GM12878 (cell line): ENCODE measurements at regions not wholly inside any gene's neighbourhood (a gene's known extent, or its start where the extent isn't known, plus 50 kb on each side); places are given as distances from the start of the nearest gene placed in this dataset.

Experiments
- ATAC-seq: fragments of 200-7000 bp; cut with Tn5 transposase; 3 replicates; pipeline ENCODE4 v1.9.1; 2020; ENCODE audit warnings: mild to moderate bottlenecking, moderate library complexity
- BruUV-seq: library from RNA; stranded (reverse); fragments of 400-500 nt; replicated peaks from 2 replicates; lab custom pipeline; 2021; lab: Mats Ljungman, UMichigan
- CTCF ChIA-PET: fragments of 300-600 bp; sonication (Branson Sonifier 250); formaldehyde crosslinking; extraction: SDS; loops from one replicate; lab custom pipeline; 2021; ENCODE audit warnings: inconsistent platforms; lab: Yijun Ruan, JAX
- POLR2A ChIA-PET: fragments of 350-600 bp; formaldehyde crosslinking; extraction: SDS; loops from one replicate; lab custom pipeline; 2021; ENCODE audit warnings: inconsistent platforms; lab: Charles Lee
- RAD21 ChIA-PET: fragments of 300-600 bp; sonication (Branson Sonifier 250); formaldehyde crosslinking; loops from one replicate; lab custom pipeline; 2023; ENCODE audit warnings: antibody characterized with exemption; ENCODE audit not compliant: unreplicated experiment; lab: Charles Lee
- SMC1A ChIA-PET: fragments of 300-600 bp; sonication (Branson Sonifier 250); formaldehyde crosslinking; loops from one replicate; lab custom pipeline; 2023; ENCODE audit not compliant: unreplicated experiment, uncharacterized antibody; lab: Charles Lee
- DNase-seq: peaks from one replicate; pipeline ENCODE4 v3.0.0-alpha.2; 2011; ENCODE audit warnings: low read depth, low spot score
- FAIRE-seq: peaks from 3 replicates; lab custom pipeline; 2011; peaks lifted over from hg19 to GRCh38; lab: Jason Lieb, UNC
- H2AFZ ChIP-seq: 2 replicates; pipeline ENCODE4 v1.6.0; 2011; ENCODE audit warnings: low read depth, low read length, control low read depth; ENCODE audit not compliant: control insufficient read depth
- H3K27ac ChIP-seq: 2 replicates; pipeline ENCODE4 v1.5.1; 2011; ENCODE audit warnings: control low read depth; ENCODE audit not compliant: control insufficient read depth, insufficient read depth
- H3K27me3 ChIP-seq, 2 experiments: replicated peaks in 1 of 2; 2 replicates each; pipeline versions ENCODE4 v1.6.0 to v1.6.1; 2011; ENCODE audit warnings: low read length in 1 of 2; ENCODE audit not compliant: control insufficient read depth in 2 of 2, insufficient read depth in 2 of 2
- H3K36me3 ChIP-seq, 2 experiments: 2 replicates each; pipeline ENCODE4 v1.5.1; 2011; ENCODE audit warnings: low read length in 1 of 2; ENCODE audit not compliant: control insufficient read depth in 2 of 2, insufficient read depth in 2 of 2
- H3K4me1 ChIP-seq: 2 replicates; pipeline ENCODE4 v1.6.1; 2011; ENCODE audit warnings: mild to moderate bottlenecking, low read length, moderate library complexity, mixed read lengths; ENCODE audit not compliant: control insufficient read depth, insufficient read depth
- H3K4me2 ChIP-seq: 2 replicates; pipeline ENCODE4 v1.6.0; 2011; ENCODE audit warnings: control low read depth; ENCODE audit not compliant: control insufficient read depth, insufficient read depth
- H3K4me3 ChIP-seq: fragments of 200-600 bp; sonication (generic); 2 replicates; pipeline ENCODE4 v1.5.1; 2016
- H3K79me2 ChIP-seq: 2 replicates; pipeline ENCODE4 v1.6.0; 2011; ENCODE audit warnings: low read length; ENCODE audit not compliant: control insufficient read depth, insufficient read depth
- H3K9ac ChIP-seq: 2 replicates; pipeline ENCODE4 v1.8.0; 2011; ENCODE audit warnings: low read length, control low read depth, mixed read lengths; ENCODE audit not compliant: control insufficient read depth, insufficient read depth
- H3K9me3 ChIP-seq: replicated peaks from 3 replicates; pipeline ENCODE4 v1.5.1; 2011; ENCODE audit warnings: mild to moderate bottlenecking, low read length; ENCODE audit not compliant: control insufficient read depth, insufficient read depth
- H4K20me1 ChIP-seq: 2 replicates; pipeline ENCODE4 v1.6.0; 2011; ENCODE audit not compliant: control insufficient read depth, insufficient read depth
- CBX5 ChIP-seq: sonication (generic); IDR thresholded peaks from 2 replicates; pipeline ENCODE4 v1.6.1; 2016; ENCODE audit warnings: low read depth, moderate library complexity, mild to moderate bottlenecking, inconsistent platforms
- CHD4 ChIP-seq: fragments of 200-600 bp; sonication (generic); IDR thresholded peaks from 2 replicates; pipeline ENCODE4 v1.6.1; 2016; ENCODE audit warnings: mild to moderate bottlenecking
- EGR1 ChIP-seq, 2 experiments: IDR thresholded peaks; 1 replicate in 1 of 2; 2 replicates in 1 of 2; pipeline ENCODE4 v1.6.1; 2011 to 2012; ENCODE audit warnings: low read depth in 2 of 2, low read length in 2 of 2, borderline replicate concordance in 1 of 2, mild to moderate bottlenecking in 1 of 2, moderate library complexity in 1 of 2
- EP300 ChIP-seq, 2 experiments: fragments of 150-350 bp in 1 of 2; IDR thresholded peaks; 2 replicates each; pipeline ENCODE4 v1.6.1; 2011 to 2012; ENCODE audit warnings: low read depth in 2 of 2, low read length in 2 of 2, borderline replicate concordance in 1 of 2, improper control_type of control experiment in 1 of 2, inconsistent platforms in 1 of 2; ENCODE audit not compliant: control insufficient read depth in 1 of 2
- JUNB ChIP-seq: IDR thresholded peaks from 2 replicates; pipeline ENCODE4 v1.6.1; 2016; ENCODE audit warnings: antibody characterized with exemption, mild to moderate bottlenecking
- MEF2B ChIP-seq: fragments of 450-650 bp; IDR thresholded peaks from 2 replicates; pipeline ENCODE4 v1.6.1; 2018; ENCODE audit warnings: mild to moderate bottlenecking, moderate library complexity; ENCODE audit not compliant: partially characterized antibody, poor library complexity, severe bottlenecking
- MYB ChIP-seq: fragments of 150-350 bp; IDR thresholded peaks from 2 replicates; pipeline ENCODE4 v1.6.1; 2014; ENCODE audit warnings: mild to moderate bottlenecking, low read depth, low read length, borderline replicate concordance
- NBN ChIP-seq: fragments of 450-650 bp; IDR thresholded peaks from 2 replicates; pipeline ENCODE4 v1.6.1; 2016
- PML ChIP-seq: IDR thresholded peaks from 2 replicates; pipeline ENCODE4 v1.6.1; 2012; ENCODE audit warnings: low read length, inconsistent platforms
- RBBP5 ChIP-seq: fragments of 200-600 bp; sonication (generic); conservative IDR thresholded peaks from 2 replicates; pipeline ENCODE4 v1.6.1; 2016
- SRF ChIP-seq, 2 experiments: IDR thresholded peaks; 2 replicates each; pipeline ENCODE4 v1.6.1; 2011; ENCODE audit warnings: low read depth in 2 of 2, low read length in 2 of 2, mild to moderate bottlenecking in 1 of 2, moderate library complexity in 1 of 2
- TAF1 ChIP-seq: IDR thresholded peaks from 2 replicates; pipeline ENCODE4 v1.6.1; 2011; ENCODE audit warnings: mild to moderate bottlenecking, low read depth, low read length, borderline replicate concordance
- ZBED1 ChIP-seq: IDR thresholded peaks from 2 replicates; pipeline ENCODE4 v1.6.1; 2016; ENCODE audit warnings: borderline replicate concordance
- WGBS: methylation state at CpG from one replicate; pipeline ENCODE4 v1.1.6; 2016; ENCODE audit warnings: low lambda C conversion rate; ENCODE audit not compliant: insufficient replicate concordance, insufficient coverage; ENCODE audit errors: missing lambda C conversion rate; 5-methylcytosine and 5-hydroxymethylcytosine counted together
- in situ Hi-C: fragments of 300-500 bp; cut with MboI; formaldehyde crosslinking; loops from 9 replicates; pipeline ENCODE4 v1.14.3; 2018; ENCODE audit warnings: mixed read lengths
- intact Hi-C: fragments of 100-400 bp; cut with micrococcal nuclease; formaldehyde crosslinking; loops from one replicate; pipeline ENCODE4 v1.14.2; 2022; ENCODE audit not compliant: unreplicated experiment
- TF ChIP-seq, protein P1 (sequence below): IDR thresholded peaks from 2 replicates; pipeline ENCODE4 v1.6.1; 2011; ENCODE audit warnings: low read depth, mild to moderate bottlenecking, low read length, moderate library complexity, borderline replicate concordance; ENCODE audit errors: extremely low read depth
- TF ChIP-seq, protein P2 (sequence below): IDR thresholded peaks from 2 replicates; pipeline ENCODE4 v1.6.1; 2011; ENCODE audit warnings: borderline replicate concordance, low read depth, mild to moderate bottlenecking, moderate library complexity, mixed read lengths, low read length; ENCODE audit not compliant: insufficient read depth; ENCODE audit errors: extremely low read length
- TF ChIP-seq, protein P3 (sequence below): fragments of 150-350 bp; IDR thresholded peaks from 2 replicates; pipeline ENCODE4 v1.6.1; 2016; ENCODE audit warnings: low read depth, low read length
- TF ChIP-seq, protein P4 (sequence below): fragments of 450-650 bp; formaldehyde crosslinking; IDR thresholded peaks from 2 replicates; pipeline ENCODE4 v1.5.0; 2022; ENCODE audit warnings: mild to moderate bottlenecking, missing genetic modification characterization

DNA sequence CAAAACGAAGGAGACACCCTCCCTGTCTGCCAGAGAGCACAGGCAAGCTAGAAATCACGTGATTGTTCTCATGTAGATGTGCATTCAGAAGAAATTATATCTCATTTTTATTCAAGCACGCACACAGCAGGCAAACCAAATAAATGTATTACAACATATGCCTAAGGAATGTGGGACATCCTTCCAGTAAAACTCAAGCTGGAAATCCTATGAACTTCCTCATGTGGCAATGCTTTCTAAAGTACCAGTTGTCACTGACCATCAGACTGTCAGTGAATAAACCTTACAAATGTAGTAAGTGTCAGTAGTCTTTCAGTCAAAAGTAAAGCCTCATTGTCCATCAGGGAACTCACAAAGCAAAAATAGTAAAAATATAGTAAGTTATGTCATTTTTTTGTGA, 350.1 kb upstream of the POM121L12 start:
- Histone ChIP-seq H3K4me3 (no peak overlapping the region), H2AFZ (no peak overlapping the region), H3K9me3 (no peaks in the 10 kb centered on the region), H3K4me1 (no peaks in the 10 kb centered on the region), H3K27me3 (no peaks in the 10 kb centered on the region), H4K20me1 (no peaks in the 10 kb centered on the region), H3K9ac (no peak overlapping the region), H3K4me2 (no peak overlapping the region), H3K27ac (no peak overlapping the region), H3K79me2 (no peaks in the 10 kb centered on the region), H3K36me3 (no peaks in the 10 kb centered on the region)
- ChIA-PET RAD21 (interaction anchor here (0.7 kb wide), 1 partner anchor 11 kb away, joined by 3 read pairs; no protein-coding TSS in a partner anchor), CTCF (no interaction called here), POLR2A (no interaction called here), SMC1A (no interaction called here)
- no TSS peak for BruUV-seq
- intact Hi-C loops (no loop called here), in situ Hi-C loops (no loop called here)
- ATAC-seq (no peak), FAIRE-seq (no peak), DNase-seq (no peak)
- WGBS: 2% methylated on average over 3 of the region's 3 CpGs
- TF ChIP-seq RBBP5 (no peak), TAF1 (no peak), MYB (no peak), EP300 (IDR thresholded peaks at IDR 0.05; ENCODE audit: borderline replicate concordance in 1 of 2, control insufficient read depth in 1 of 2, low read depth in 2 of 2, low read length in 2 of 2) (no peak), CHD4 (no peak), MEF2B (no peak), JUNB (no peak), ZBED1 (no peak), EGR1 (IDR thresholded peaks at IDR 0.05; ENCODE audit: borderline replicate concordance in 1 of 2, low read depth in 2 of 2, low read length in 2 of 2) (no peak), PML (no peak), SRF (IDR thresholded peaks at IDR 0.05; ENCODE audit: low read depth in 2 of 2, low read length in 2 of 2) (no peak), NBN (no peak), CBX5 (no peak)
- TF ChIP-seq, protein P1, sequence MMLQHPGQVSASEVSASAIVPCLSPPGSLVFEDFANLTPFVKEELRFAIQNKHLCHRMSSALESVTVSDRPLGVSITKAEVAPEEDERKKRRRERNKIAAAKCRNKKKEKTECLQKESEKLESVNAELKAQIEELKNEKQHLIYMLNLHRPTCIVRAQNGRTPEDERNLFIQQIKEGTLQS: no peak
- TF ChIP-seq, protein P2, sequence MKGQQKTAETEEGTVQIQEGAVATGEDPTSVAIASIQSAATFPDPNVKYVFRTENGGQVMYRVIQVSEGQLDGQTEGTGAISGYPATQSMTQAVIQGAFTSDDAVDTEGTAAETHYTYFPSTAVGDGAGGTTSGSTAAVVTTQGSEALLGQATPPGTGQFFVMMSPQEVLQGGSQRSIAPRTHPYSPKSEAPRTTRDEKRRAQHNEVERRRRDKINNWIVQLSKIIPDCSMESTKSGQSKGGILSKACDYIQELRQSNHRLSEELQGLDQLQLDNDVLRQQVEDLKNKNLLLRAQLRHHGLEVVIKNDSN: no peak
- TF ChIP-seq, protein P3, sequence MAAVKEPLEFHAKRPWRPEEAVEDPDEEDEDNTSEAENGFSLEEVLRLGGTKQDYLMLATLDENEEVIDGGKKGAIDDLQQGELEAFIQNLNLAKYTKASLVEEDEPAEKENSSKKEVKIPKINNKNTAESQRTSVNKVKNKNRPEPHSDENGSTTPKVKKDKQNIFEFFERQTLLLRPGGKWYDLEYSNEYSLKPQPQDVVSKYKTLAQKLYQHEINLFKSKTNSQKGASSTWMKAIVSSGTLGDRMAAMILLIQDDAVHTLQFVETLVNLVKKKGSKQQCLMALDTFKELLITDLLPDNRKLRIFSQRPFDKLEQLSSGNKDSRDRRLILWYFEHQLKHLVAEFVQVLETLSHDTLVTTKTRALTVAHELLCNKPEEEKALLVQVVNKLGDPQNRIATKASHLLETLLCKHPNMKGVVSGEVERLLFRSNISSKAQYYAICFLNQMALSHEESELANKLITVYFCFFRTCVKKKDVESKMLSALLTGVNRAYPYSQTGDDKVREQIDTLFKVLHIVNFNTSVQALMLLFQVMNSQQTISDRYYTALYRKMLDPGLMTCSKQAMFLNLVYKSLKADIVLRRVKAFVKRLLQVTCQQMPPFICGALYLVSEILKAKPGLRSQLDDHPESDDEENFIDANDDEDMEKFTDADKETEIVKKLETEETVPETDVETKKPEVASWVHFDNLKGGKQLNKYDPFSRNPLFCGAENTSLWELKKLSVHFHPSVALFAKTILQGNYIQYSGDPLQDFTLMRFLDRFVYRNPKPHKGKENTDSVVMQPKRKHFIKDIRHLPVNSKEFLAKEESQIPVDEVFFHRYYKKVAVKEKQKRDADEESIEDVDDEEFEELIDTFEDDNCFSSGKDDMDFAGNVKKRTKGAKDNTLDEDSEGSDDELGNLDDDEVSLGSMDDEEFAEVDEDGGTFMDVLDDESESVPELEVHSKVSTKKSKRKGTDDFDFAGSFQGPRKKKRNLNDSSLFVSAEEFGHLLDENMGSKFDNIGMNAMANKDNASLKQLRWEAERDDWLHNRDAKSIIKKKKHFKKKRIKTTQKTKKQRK: no peak
- TF ChIP-seq, protein P4, sequence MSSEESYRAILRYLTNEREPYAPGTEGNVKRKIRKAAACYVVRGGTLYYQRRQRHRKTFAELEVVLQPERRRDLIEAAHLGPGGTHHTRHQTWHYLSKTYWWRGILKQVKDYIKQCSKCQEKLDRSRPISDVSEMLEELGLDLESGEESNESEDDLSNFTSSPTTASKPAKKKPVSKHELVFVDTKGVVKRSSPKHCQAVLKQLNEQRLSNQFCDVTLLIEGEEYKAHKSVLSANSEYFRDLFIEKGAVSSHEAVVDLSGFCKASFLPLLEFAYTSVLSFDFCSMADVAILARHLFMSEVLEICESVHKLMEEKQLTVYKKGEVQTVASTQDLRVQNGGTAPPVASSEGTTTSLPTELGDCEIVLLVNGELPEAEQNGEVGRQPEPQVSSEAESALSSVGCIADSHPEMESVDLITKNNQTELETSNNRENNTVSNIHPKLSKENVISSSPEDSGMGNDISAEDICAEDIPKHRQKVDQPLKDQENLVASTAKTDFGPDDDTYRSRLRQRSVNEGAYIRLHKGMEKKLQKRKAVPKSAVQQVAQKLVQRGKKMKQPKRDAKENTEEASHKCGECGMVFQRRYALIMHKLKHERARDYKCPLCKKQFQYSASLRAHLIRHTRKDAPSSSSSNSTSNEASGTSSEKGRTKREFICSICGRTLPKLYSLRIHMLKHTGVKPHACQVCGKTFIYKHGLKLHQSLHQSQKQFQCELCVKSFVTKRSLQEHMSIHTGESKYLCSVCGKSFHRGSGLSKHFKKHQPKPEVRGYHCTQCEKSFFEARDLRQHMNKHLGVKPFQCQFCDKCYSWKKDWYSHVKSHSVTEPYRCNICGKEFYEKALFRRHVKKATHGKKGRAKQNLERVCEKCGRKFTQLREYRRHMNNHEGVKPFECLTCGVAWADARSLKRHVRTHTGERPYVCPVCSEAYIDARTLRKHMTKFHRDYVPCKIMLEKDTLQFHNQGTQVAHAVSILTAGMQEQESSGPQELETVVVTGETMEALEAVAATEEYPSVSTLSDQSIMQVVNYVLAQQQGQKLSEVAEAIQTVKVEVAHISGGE: no peak
